Adrenal gland (tissue), 9 donors: ENCODE measurements at regions not wholly inside any gene's neighbourhood (a gene's known extent, or its start where the extent isn't known, plus 50 kb on each side); places are given as distances from the start of the nearest gene placed in this dataset.

ENCODE experiments used
- DNase-seq, 7 donors: peaks; one replicate each; pipeline ENCODE4 v3.0.0-alpha.2; 2019 to 2020
- H3K27ac ChIP-seq, 5 donors: fragments of 200-600 bp; sonication (generic) in 4 of 5; 1 replicate in 3 of 5; 2 replicates in 2 of 5; pipeline versions ENCODE4 v1.5.1 to v1.8.0; 2016 to 2020; ENCODE audit warnings: mild to moderate bottlenecking in 1 of 5
- H3K27me3 ChIP-seq: fragments of 200-600 bp; 2 replicates; pipeline ENCODE4 v1.8.0; 2021
- H3K36me3 ChIP-seq, 2 donors: fragments of 200-600 bp; replicated peaks in 1 of 2; 1 replicate in 1 of 2; 2 replicates in 1 of 2; pipeline versions ENCODE4 v1.5.1 to v1.8.0; 2018 to 2022
- H3K4me1 ChIP-seq, 2 donors: fragments of 200-600 bp; replicated peaks in 1 of 2; 1 replicate in 1 of 2; 2 replicates in 1 of 2; pipeline versions ENCODE4 v1.5.1 to v1.8.0; 2018 to 2021
- H3K4me3 ChIP-seq, 4 donors: fragments of 200-600 bp; sonication (generic) in 3 of 4; one replicate each; pipeline ENCODE4 v1.5.1; 2016 to 2018
- H3K9me3 ChIP-seq, 3 donors: fragments of 200-600 bp; sonication (generic) in 1 of 3; replicated peaks in 1 of 3; 1 replicate in 2 of 3; 2 replicates in 1 of 3; pipeline versions ENCODE4 v1.5.1 to v1.8.0; 2016 to 2021
- CTCF ChIP-seq, 6 experiments: fragments of 450-650 bp in 4 of 6; fragments of 200-600 bp in 2 of 6; sonication (generic) in 1 of 6; IDR thresholded peaks; 1 replicate in 5 of 6; 2 replicates in 1 of 6; pipeline versions ENCODE4 v1.5.1 to v1.8.0; 2016 to 2021; ENCODE audit warnings: antibody characterized with exemption in 6 of 6, mild to moderate bottlenecking in 2 of 6, moderate library complexity in 1 of 6
- POLR2A ChIP-seq, 2 donors: fragments of 450-650 bp; IDR thresholded peaks; one replicate each; pipeline ENCODE4 v1.6.1; 2017; ENCODE audit warnings: antibody characterized with exemption in 2 of 2, mild to moderate bottlenecking in 2 of 2, moderate library complexity in 1 of 2
- WGBS, 4 donors: extraction: QIAGEN DNeasy Blood & Tissue Kit in 2 of 4; methylation state at CpG; one replicate each; pipeline versions ENCODE4 v1.1.5 to v1.1.7; 2013 to 2017; 5-methylcytosine and 5-hydroxymethylcytosine counted together
- intact Hi-C, 2 donors: fragments of 100-400 bp; cut with DNase I; formaldehyde crosslinking; loops; one replicate each; pipeline versions ENCODE4 v1.14.1 to v1.15.0; 2022 to 2023
- donor health status: healthy with polysubstance abuse.
- donor health status: Bipolar disorder and iron deficiency.
- donor health status: DM: yes; HTN: yes; CAD: no.
- donor health status: DM: no; HTN: no; CAD: no.
- donor health status: DM: no; HTN: no; CAD: no.

- Histone ChIP-seq H3K27ac (no peak overlapping the region), H3K9me3 (no peaks in the 10 kb centered on the region), H3K4me1 (peaks cover 0 to 10% of the 10 kb centered on the region in 2 donors), H3K36me3 (no peaks in the 10 kb centered on the region), H3K4me3 (no peak overlapping the region), H3K27me3 (no peaks in the 10 kb centered on the region)
- intact Hi-C loops, result loop anchor here in 1 of 2 donors (5.0 kb wide), 1 partner anchor 312 kb away; no protein-coding TSS in a partner anchor
- 87 to 94% (median 91%) methylated on average over 2 of the region's 2 CpGs for WGBS, 4 donors
- TF ChIP-seq CTCF (IDR thresholded peaks at IDR 0.05) (no peak), POLR2A (IDR thresholded peaks at IDR 0.05) (no peak)
- no peak for DNase-seq
Measured at GRCh38 chr9:109889456-109889855, 109.5 kb downstream of the PALM2AKAP2 start.

GRCh38 chr9:109893241-109893640 is 113.2 kb downstream of the PALM2AKAP2 start:
- no peak overlapping the region for H3K4me3 ChIP-seq
- 73 to 88% (median 82%) methylated on average over 5 of the region's 5 CpGs for WGBS, 4 donors
- H3K27ac ChIP-seq, result no peak overlapping the region
- intact Hi-C loops, result no loop called here
- TF ChIP-seq POLR2A (IDR thresholded peaks at IDR 0.05), result no peak
- TF ChIP-seq CTCF (IDR thresholded peaks at IDR 0.05), result no peak
- DNase-seq, result no peak
- H3K4me1 ChIP-seq, result no peaks in the 10 kb centered on the region
- no peaks in the 10 kb centered on the region for H3K36me3 ChIP-seq
- no peaks in the 10 kb centered on the region for H3K27me3 ChIP-seq
- H3K9me3 ChIP-seq, result no peaks in the 10 kb centered on the region

GRCh38 chr9:109894473-109894872 is 114.5 kb downstream of the PALM2AKAP2 start:
- no peak overlapping the region for H3K4me3 ChIP-seq
- no peaks in the 10 kb centered on the region for H3K4me1 ChIP-seq
- WGBS, 4 donors, result 90 to 98% (median 94%) methylated on average over 6 of the region's 6 CpGs
- intact Hi-C loops, result no loop called here
- no peaks in the 10 kb centered on the region for H3K27me3 ChIP-seq
- H3K27ac ChIP-seq, result no peak overlapping the region
- no peaks in the 10 kb centered on the region for H3K36me3 ChIP-seq
- TF ChIP-seq POLR2A (IDR thresholded peaks at IDR 0.05) (no peak), CTCF (IDR thresholded peaks at IDR 0.05) (no peak)
- H3K9me3 ChIP-seq, result no peaks in the 10 kb centered on the region
- DNase-seq, result no peak

GRCh38 chr9:109894921-109895758 is 115.1 kb downstream of the PALM2AKAP2 start:
- TF ChIP-seq CTCF (IDR thresholded peaks at IDR 0.05) (no peak), POLR2A (IDR thresholded peaks at IDR 0.05) (no peak)
- Histone ChIP-seq H3K9me3 (no peaks in the 10 kb centered on the region), H3K4me3 (no peak overlapping the region), H3K36me3 (no peaks in the 10 kb centered on the region), H3K27ac (no peak overlapping the region), H3K4me1 (no peaks in the 10 kb centered on the region), H3K27me3 (no peaks in the 10 kb centered on the region)
- intact Hi-C loops, result no loop called here
- peak in 4 of 7 donors; percentile 4 to 65 (median 40) for DNase-seq
- WGBS, 4 donors, result 69 to 74% (median 71%) methylated on average over 6 of the region's 6 CpGs
